ENCODE measurements at regions not wholly inside any gene's neighbourhood (a gene's known extent, or its start where the extent isn't known, plus 50 kb on each side); places are given as distances from the start of the nearest gene placed in this dataset.

DNA sequence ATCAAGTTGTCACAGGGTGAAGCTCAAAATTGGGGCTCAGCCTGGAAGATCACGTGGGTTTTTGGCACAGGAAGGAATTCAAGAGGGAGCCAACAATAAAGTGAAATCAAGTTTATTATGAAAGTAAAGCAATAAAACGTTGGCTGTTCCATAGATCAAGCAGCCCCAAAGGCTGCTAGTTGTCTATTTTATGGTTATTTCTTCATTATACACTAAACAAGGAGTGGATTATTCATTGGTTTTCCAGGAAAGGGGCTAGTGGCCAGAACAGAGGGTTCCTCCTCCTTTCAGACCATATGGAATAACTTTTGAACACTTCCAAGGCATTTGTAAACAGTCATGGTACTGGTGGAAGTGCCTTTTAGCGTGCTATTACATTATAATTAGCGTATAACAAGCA is 723.5 kb upstream of the ADAMTS5 start (continued):
- TF ChIP-seq GTF2E2 (tag; IDR thresholded peaks at IDR 0.05) (no peak), ZNF75A (CRISPR knock-in tag; IDR thresholded peaks at IDR 0.05) (no peak), MXI1 (IDR thresholded peaks at IDR 0.05; ENCODE audit: low read depth, low read length) (no peak), MEIS2 (IDR thresholded peaks at IDR 0.05; ENCODE audit: partially characterized antibody) (no peak), DMBX1 (CRISPR knock-in tag; IDR thresholded peaks at IDR 0.05; ENCODE audit: borderline replicate concordance) (no peak)

DNA sequence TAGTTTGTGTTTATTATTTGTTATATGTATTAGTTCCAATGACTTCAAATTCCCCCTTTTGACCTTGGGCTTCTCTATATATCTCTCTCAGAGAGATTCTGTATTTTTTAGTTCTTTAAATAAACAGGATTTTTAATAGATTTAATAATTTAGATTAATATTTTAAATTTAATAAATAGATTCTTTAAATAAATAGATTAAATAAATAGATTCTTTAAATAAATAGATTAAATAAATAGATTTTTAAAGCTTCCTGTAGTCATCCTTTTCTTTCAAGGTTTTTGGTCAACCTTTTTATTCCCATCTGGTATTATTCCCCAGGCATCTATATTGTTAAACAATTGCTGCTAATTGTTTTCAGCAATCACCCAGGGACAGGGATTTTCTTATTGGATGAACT is 721.9 kb upstream of the ADAMTS5 start:
- TF ChIP-seq NFYB (IDR thresholded peaks at IDR 0.05; ENCODE audit: extremely low read depth, insufficient read length), result no peak
- Histone ChIP-seq H3K27me3 (ENCODE audit: control insufficient read depth in 2 of 2, insufficient read depth in 2 of 2, low read length in 2 of 2) (no peaks in the 10 kb centered on the region), H3K9me3 (replicated peaks; ENCODE audit: control insufficient read depth, insufficient read depth, low read depth, low read length) (no peaks in the 10 kb centered on the region), H3K79me2 (ENCODE audit: control insufficient read depth, insufficient read depth, low read length) (no peaks in the 10 kb centered on the region), H3K27ac (ENCODE audit: extremely low read depth, low read depth, low read length) (no peak overlapping the region), H3K4me3 (no peak overlapping the region), H3K9ac (ENCODE audit: insufficient read depth in 1 of 2, low read depth in 2 of 2, low read length in 2 of 2) (no peak overlapping the region), H4K20me1 (replicated peaks; ENCODE audit: control insufficient read depth, insufficient read depth, low read length) (no peaks in the 10 kb centered on the region), H3K9me1 (ENCODE audit: control insufficient read depth, insufficient read depth, low read length) (no peaks in the 10 kb centered on the region), H3K4me1 (replicated peaks in 1 of 2; ENCODE audit: control insufficient read depth in 2 of 2, insufficient read depth in 2 of 2, low read length in 2 of 2) (no peaks in the 10 kb centered on the region), H3K4me2 (ENCODE audit: insufficient read depth, low read length) (no peak overlapping the region), H2AFZ (ENCODE audit: low read depth, low read length) (no peak overlapping the region), H3K36me3 (ENCODE audit: control insufficient read depth, insufficient read depth, low read length) (no peaks in the 10 kb centered on the region)
- no peak for ATAC-seq
- in situ Hi-C loops (cut with MboI), result no loop called here
- ChIA-PET POLR2A (no interaction called here), CTCF (ENCODE audit: low intra/inter-chr PET ratio) (no interaction called here)
- no TSS peak for BruUV-seq (replicated peaks)
- intact Hi-C loops (cut with micrococcal nuclease), result no loop called here
- DNase-seq (ENCODE audit: extremely low read depth in 1 of 4, low spot score in 3 of 4), result no peak
- no peak for FAIRE-seq

GRCh38 chr21:27683292-27683691 is 716.4 kb upstream of the ADAMTS5 start:
- FAIRE-seq (no peak), DNase-seq (ENCODE audit: extremely low read depth in 1 of 4, low spot score in 3 of 4) (no peak), ATAC-seq (no peak)
- no peak overlapping the region for H3K27ac ChIP-seq (ENCODE audit: extremely low read depth, low read depth, low read length)
- POLR2A ChIA-PET, result no interaction called here
- H3K9me1 ChIP-seq (ENCODE audit: control insufficient read depth, insufficient read depth, low read length), result no peaks in the 10 kb centered on the region
- no peaks in the 10 kb centered on the region for H3K79me2 ChIP-seq (ENCODE audit: control insufficient read depth, insufficient read depth, low read length)
- TF ChIP-seq E2F1 (CRISPR knock-in tag; IDR thresholded peaks at IDR 0.05) (no peak), ZNF431 (CRISPR knock-in tag; IDR thresholded peaks at IDR 0.05) (no peak), ZBTB17 (CRISPR knock-in tag; IDR thresholded peaks at IDR 0.05) (no peak), U2AF2 (optimal IDR thresholded peaks at IDR 0.05; ENCODE audit: low read depth, low read length) (no peak), ZNF133 (CRISPR knock-in tag; IDR thresholded peaks at IDR 0.05) (no peak), ZFP36 (IDR thresholded peaks at IDR 0.05; ENCODE audit: low read depth, low read length, partially characterized antibody) (no peak), DNMT1 (IDR thresholded peaks at IDR 0.05) (no peak), TAL1 (IDR thresholded peaks at IDR 0.05) (no peak)
- no peaks in the 10 kb centered on the region for H4K20me1 ChIP-seq (replicated peaks; ENCODE audit: control insufficient read depth, insufficient read depth, low read length)
- H3K9me3 ChIP-seq (replicated peaks; ENCODE audit: control insufficient read depth, insufficient read depth, low read depth, low read length), result no peaks in the 10 kb centered on the region; the same call in 1 of the 2 replicates
- no peak overlapping the region for H2AFZ ChIP-seq (ENCODE audit: low read depth, low read length)
- 0% methylated on average over 2 of the region's 2 CpGs for WGBS (ENCODE audit: insufficient coverage, low coverage, missing lambda C conversion rate)
- in situ Hi-C loops (cut with MboI) (no loop called here), intact Hi-C loops (cut with micrococcal nuclease) (no loop called here)
- H3K36me3 ChIP-seq (ENCODE audit: control insufficient read depth, insufficient read depth, low read length), result no peaks in the 10 kb centered on the region
- H3K27me3 ChIP-seq (ENCODE audit: control insufficient read depth in 2 of 2, insufficient read depth in 2 of 2, low read length in 2 of 2), result no peaks in the 10 kb centered on the region
- H3K4me2 ChIP-seq (ENCODE audit: insufficient read depth, low read length), result no peak overlapping the region
- CTCF ChIA-PET (ENCODE audit: low intra/inter-chr PET ratio), result interaction anchor here (0.6 kb wide), 1 partner anchor 620 kb away, joined by 4 read pairs; no protein-coding TSS in a partner anchor
- H3K4me3 ChIP-seq, result no peak overlapping the region
- H3K9ac ChIP-seq (ENCODE audit: insufficient read depth in 1 of 2, low read depth in 2 of 2, low read length in 2 of 2), result no peak overlapping the region
- H3K4me1 ChIP-seq (replicated peaks in 1 of 2; ENCODE audit: control insufficient read depth in 2 of 2, insufficient read depth in 2 of 2, low read length in 2 of 2), result no peaks in the 10 kb centered on the region
- BruUV-seq (replicated peaks), result no TSS peak
